Large intestine (tissue), 3 donors: ENCODE measurements at regions not wholly inside any gene's neighbourhood (a gene's known extent, or its start where the extent isn't known, plus 50 kb on each side); places are given as distances from the start of the nearest gene placed in this dataset.
"Not testable (repeated sequence)": the region's sequence is repeated elsewhere in the genome, so short reads cannot be mapped to it uniquely, and the experiment has no call there.

Experiments used
- DNase-seq, 2 donors: peaks; one replicate each; pipeline versions ENCODE4 v3.0.0 to v3.0.0-alpha.2; 2013
- H3K27ac ChIP-seq: one replicate; pipeline ENCODE4 v1.5.1; 2013; ENCODE audit warnings: low read length
- H3K27me3 ChIP-seq: 2 replicates; pipeline ENCODE4 v1.6.1; 2013; ENCODE audit warnings: low read length; ENCODE audit not compliant: control insufficient read depth, insufficient read depth
- H3K36me3 ChIP-seq: 2 replicates; pipeline ENCODE4 v1.6.1; 2013; ENCODE audit warnings: low read length; ENCODE audit not compliant: control insufficient read depth, insufficient read depth
- H3K4me1 ChIP-seq: one replicate; pipeline ENCODE4 v1.6.1; 2013; ENCODE audit warnings: low read length; ENCODE audit not compliant: control insufficient read depth, insufficient read depth
- H3K4me3 ChIP-seq: one replicate; pipeline ENCODE4 v1.5.1; 2013; ENCODE audit warnings: low read length
- H3K9me3 ChIP-seq: one replicate; pipeline ENCODE4 v1.6.1; 2013; ENCODE audit warnings: mild to moderate bottlenecking, low read depth, low read length, moderate library complexity; ENCODE audit not compliant: control insufficient read depth
- whole genome bisulfite sequencing: methylation state at CpG from one replicate; pipeline ENCODE4 v1.1.5; 2013; ENCODE audit warnings: low lambda C conversion rate; ENCODE audit not compliant: insufficient coverage; 5-methylcytosine and 5-hydroxymethylcytosine counted together

- WGBS, result 100% methylated on average over 1 of the region's 8 CpGs
These were observed 164.9 kb downstream of the UTRN start for GRCh38 chr6:144449911-144450597.

GRCh38 chr6:144460327-144461095 lies 175.4 kb downstream of the UTRN start:
- DNase-seq, result no peak
- 93% methylated on average over 2 of the region's 5 CpGs for WGBS
- H3K27me3 ChIP-seq, result no peaks in the 10 kb centered on the region
- peaks cover 31% of the 10 kb centered on the region for H3K36me3 ChIP-seq
- no peaks in the 10 kb centered on the region for H3K4me1 ChIP-seq
- H3K4me3 ChIP-seq, result no peak overlapping the region
- H3K9me3 ChIP-seq, result no peaks in the 10 kb centered on the region
- H3K27ac ChIP-seq, result no peak overlapping the region

More at GRCh38 chr6:144449911-144450597, 164.9 kb downstream of the UTRN start:
- Histone ChIP-seq H3K27me3 (no peaks in the 10 kb centered on the region), H3K4me1 (no peaks in the 10 kb centered on the region), H3K27ac (no peak overlapping the region), H3K9me3 (no peaks in the 10 kb centered on the region), H3K4me3 (no peak overlapping the region), H3K36me3 (peaks cover 22% of the 10 kb centered on the region)
- no peak for DNase-seq

GRCh38 chr6:144462058-144462457 lies 176.9 kb downstream of the UTRN start:
- Histone ChIP-seq H3K27me3 (no peaks in the 10 kb centered on the region), H3K27ac (no peak overlapping the region), H3K9me3 (no peaks in the 10 kb centered on the region), H3K4me3 (no peak overlapping the region), H3K4me1 (no peaks in the 10 kb centered on the region), H3K36me3 (peaks cover 34% of the 10 kb centered on the region)
- no peak for DNase-seq
- 100% methylated on average over 2 of the region's 3 CpGs for WGBS

GRCh38 chr6:144466716-144467115 lies 181.6 kb downstream of the UTRN start:
- DNase-seq, result no peak
- no peaks in the 10 kb centered on the region for H3K4me1 ChIP-seq
- peaks cover 29% of the 10 kb centered on the region for H3K36me3 ChIP-seq
- H3K4me3 ChIP-seq, result no peak overlapping the region
- 75% methylated on average over 1 of the region's 2 CpGs for WGBS
- H3K27ac ChIP-seq, result no peak overlapping the region
- H3K9me3 ChIP-seq, result peaks cover 11% of the 10 kb centered on the region
- H3K27me3 ChIP-seq, result no peaks in the 10 kb centered on the region

- Histone ChIP-seq H3K4me3 (no peak overlapping the region), H3K27me3 (no peaks in the 10 kb centered on the region), H3K27ac (no peak overlapping the region), H3K36me3 (peaks cover 23% of the 10 kb centered on the region), H3K4me1 (no peaks in the 10 kb centered on the region), H3K9me3 (peaks cover 11% of the 10 kb centered on the region)
- no peak for DNase-seq
- 100% methylated on average over 1 of the region's 8 CpGs for WGBS
These were observed 182.1 kb downstream of the UTRN start for GRCh38 chr6:144467172-144467762.

GRCh38 chr6:144467921-144468320 lies 182.8 kb downstream of the UTRN start:
- Histone ChIP-seq H3K4me3 (no peak overlapping the region), H3K4me1 (no peaks in the 10 kb centered on the region), H3K9me3 (peaks cover 11% of the 10 kb centered on the region), H3K27ac (no peak overlapping the region), H3K27me3 (no peaks in the 10 kb centered on the region), H3K36me3 (peaks cover 23% of the 10 kb centered on the region)
- no peak for DNase-seq
- WGBS, result no CpG with 5 or more reads among the region's 2 CpGs

GRCh38 chr6:144468709-144469108 lies 183.6 kb downstream of the UTRN start:
- H3K4me1 ChIP-seq, result no peaks in the 10 kb centered on the region
- H3K27ac ChIP-seq, result no peak overlapping the region
- no peak for DNase-seq
- H3K36me3 ChIP-seq, result peaks cover 18% of the 10 kb centered on the region
- no CpG with 5 or more reads among the region's 7 CpGs for WGBS
- H3K9me3 ChIP-seq, result peaks cover 11% of the 10 kb centered on the region
- no peaks in the 10 kb centered on the region for H3K27me3 ChIP-seq
- H3K4me3 ChIP-seq, result no peak overlapping the region

- Histone ChIP-seq H3K36me3 (peaks cover 16% of the 10 kb centered on the region), H3K4me1 (no peaks in the 10 kb centered on the region), H3K27ac (no peak overlapping the region), H3K9me3 (peaks cover 11% of the 10 kb centered on the region), H3K4me3 (no peak overlapping the region), H3K27me3 (no peaks in the 10 kb centered on the region)
- no peak for DNase-seq
- WGBS, result no CpG with 5 or more reads among the region's 1 CpG
These were observed 184.0 kb downstream of the UTRN start for GRCh38 chr6:144469144-144469575.

GRCh38 chr6:144470201-144470600 lies 185.1 kb downstream of the UTRN start:
- not testable (repeated sequence) for H3K4me1 ChIP-seq, H3K4me3 ChIP-seq, H3K27ac ChIP-seq, DNase-seq, H3K27me3 ChIP-seq
- no CpG with 5 or more reads among the region's 27 CpGs for WGBS
- Histone ChIP-seq H3K9me3 (peaks cover 11% of the 10 kb centered on the region), H3K36me3 (peaks cover 18% of the 10 kb centered on the region)

- Histone ChIP-seq H3K4me3 (no peak overlapping the region), H3K27me3 (no peaks in the 10 kb centered on the region), H3K27ac (no peak overlapping the region), H3K9me3 (peaks cover 11% of the 10 kb centered on the region), H3K4me1 (no peaks in the 10 kb centered on the region), H3K36me3 (peaks cover 24% of the 10 kb centered on the region)
- no peak for DNase-seq
- WGBS, result 79% methylated on average over 2 of the region's 3 CpGs
These were observed 186.9 kb downstream of the UTRN start for GRCh38 chr6:144471986-144472385.
